ENCODE measurements at regions not wholly inside any gene's neighbourhood (a gene's known extent, or its start where the extent isn't known, plus 50 kb on each side); places are given as distances from the start of the nearest gene placed in this dataset.
"Not testable (repeated sequence)": the region's sequence is repeated elsewhere in the genome, so short reads cannot be mapped to it uniquely, and the experiment has no call there.

DNA sequence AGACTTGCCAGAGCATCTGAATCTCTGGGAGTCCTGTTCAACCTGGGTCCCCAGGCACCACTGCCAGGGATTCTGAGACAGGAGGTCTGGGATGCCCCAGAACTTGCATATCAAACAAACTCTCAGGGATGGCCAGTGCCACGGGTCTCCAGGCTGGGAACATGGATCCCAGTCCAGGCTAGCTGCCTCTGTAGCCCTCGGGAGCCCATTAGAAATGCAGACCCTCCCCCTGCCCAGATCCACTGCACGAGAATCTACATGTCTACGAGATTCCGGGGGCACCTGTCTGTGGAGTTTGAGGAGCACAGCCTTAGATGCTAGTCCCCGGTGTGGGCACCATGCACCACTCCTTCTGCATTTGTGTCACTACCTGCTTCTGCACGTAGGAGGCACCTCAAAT is 183.9 kb downstream of the NPIPB11 start:
- in situ Hi-C loops (cut with MboI; ENCODE audit: low sequenced_read_pairs); H3K9me3 ChIP-seq; DNase-seq (ENCODE audit: low spot score in 2 of 2); H3K27me3 ChIP-seq (ENCODE audit: low read depth); H3K4me3 ChIP-seq; H3K4me1 ChIP-seq; H3K36me3 ChIP-seq (replicated peaks): not testable (repeated sequence)

DNA sequence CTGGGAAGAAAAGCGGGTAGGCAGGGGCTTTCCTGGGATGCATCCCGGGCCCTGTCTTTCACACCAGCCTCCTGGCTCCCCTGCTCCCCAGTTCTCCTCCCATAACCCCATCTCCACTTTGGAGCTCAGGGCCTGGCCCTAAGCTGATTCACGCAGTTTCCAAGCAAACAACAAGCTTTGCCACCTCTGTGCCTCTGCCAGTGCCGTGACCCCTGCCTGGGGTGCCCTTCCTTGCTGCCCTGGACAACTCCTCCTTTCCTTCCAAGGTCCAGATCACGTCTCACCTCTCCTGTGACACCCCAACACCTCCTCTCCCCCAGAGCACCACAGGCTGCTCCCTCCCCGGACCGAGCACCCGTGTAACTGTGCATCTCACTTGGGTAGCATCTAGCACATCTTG is 184.5 kb downstream of the NPIPB11 start:
- H3K27me3 ChIP-seq (ENCODE audit: low read depth); DNase-seq (ENCODE audit: low spot score in 2 of 2); in situ Hi-C loops (cut with MboI; ENCODE audit: low sequenced_read_pairs); H3K9me3 ChIP-seq; H3K4me3 ChIP-seq; H3K4me1 ChIP-seq; H3K36me3 ChIP-seq (replicated peaks): not testable (repeated sequence)

DNA sequence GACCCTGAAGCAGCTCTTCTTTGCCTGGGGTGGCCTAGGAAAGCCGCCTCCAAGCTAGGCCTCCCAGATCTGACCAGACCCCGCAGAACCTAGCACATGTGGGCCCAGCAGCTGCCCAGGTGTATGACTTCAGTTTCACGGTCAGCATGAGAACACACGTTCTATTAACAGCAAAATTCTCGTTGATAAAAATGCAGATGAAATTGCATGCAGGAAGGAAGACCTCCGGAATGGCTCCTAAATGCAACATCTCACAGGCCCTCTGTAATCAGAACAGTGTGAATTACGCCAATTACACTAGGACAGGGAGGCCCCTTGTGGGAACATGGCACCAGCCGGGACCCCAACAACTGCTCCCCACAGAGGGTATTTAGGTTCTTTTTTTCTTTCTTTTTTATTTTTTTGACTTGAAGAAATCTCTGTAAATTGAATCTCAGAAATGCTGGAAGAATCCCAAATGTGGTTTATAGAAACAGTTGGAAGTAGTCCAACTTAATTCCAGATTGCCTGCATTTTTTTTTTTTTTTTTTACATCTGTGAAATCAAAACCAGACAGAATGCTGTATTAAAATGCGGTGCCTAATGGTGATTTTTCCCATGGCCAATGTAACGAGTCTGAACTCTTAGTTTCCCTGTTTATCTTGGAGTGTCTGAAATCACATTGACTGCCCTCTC is 185.1 kb downstream of the NPIPB11 start:
- H3K4me1 ChIP-seq; H3K9me3 ChIP-seq; DNase-seq (ENCODE audit: low spot score in 2 of 2); H3K36me3 ChIP-seq (replicated peaks); H3K27me3 ChIP-seq (ENCODE audit: low read depth); in situ Hi-C loops (cut with MboI; ENCODE audit: low sequenced_read_pairs); H3K4me3 ChIP-seq: not testable (repeated sequence)

DNA sequence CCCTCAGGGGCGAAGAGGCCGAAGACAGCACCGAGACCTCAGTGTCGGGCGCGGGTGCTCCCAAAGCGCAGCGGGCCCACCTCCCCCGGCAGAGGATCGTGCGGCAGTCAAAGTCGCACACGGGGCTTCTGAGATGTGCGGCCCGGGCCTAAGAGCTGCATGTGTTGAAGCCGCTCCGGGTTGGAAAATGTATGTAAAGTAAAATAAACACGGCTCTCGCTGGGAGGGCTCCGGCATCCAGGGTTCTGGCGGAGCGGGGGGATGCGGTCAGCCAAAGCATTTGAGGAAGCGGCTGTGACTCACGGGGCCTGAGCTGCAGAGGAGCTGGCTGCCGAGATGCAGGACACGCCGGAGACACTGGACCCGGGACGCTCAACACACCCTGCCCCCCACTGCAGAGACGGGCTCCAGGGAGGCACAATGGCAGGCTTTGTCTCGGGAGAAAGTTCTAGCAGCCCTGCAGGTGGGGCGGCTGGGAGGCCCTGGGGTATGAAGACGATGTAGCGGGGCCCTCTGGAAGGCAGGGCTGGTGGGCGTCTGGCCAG is 185.8 kb downstream of the NPIPB11 start:
- H3K4me3 ChIP-seq; H3K36me3 ChIP-seq (replicated peaks); in situ Hi-C loops (cut with MboI; ENCODE audit: low sequenced_read_pairs); H3K27me3 ChIP-seq (ENCODE audit: low read depth); DNase-seq (ENCODE audit: low spot score in 2 of 2); H3K4me1 ChIP-seq; H3K9me3 ChIP-seq: not testable (repeated sequence)

DNA sequence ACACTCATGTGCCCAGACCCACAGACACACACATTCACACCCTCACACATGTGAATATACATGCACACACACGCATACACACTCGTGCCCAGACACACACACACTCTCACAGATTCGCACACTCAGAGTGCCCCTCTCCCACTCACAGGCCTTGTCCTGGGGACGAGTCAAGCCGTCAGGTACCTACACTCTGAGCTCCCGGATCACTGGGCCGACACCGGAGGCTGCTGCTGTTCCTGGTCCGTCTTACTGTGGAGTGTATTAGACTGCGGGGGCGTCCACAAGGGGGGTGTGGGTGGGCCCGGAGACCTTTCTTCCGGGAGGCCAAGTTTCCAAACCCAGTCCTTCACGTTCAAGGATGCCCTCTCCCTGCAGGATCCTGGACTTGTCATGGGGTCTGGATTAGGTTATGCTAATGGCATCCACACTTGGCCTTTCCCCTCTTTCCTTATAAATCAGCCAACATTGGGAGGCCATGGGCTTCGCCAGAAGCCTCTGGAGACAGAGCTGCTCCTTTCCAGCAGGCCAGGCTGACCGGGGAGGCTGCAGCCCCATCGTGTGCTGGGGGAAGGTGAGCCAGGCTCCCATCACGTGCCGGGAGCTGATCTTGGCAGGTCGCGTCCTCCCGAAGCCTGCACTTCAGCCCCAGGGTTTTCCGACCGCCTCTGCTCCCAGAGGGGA is 186.4 kb downstream of the NPIPB11 start:
- H3K4me1 ChIP-seq; H3K36me3 ChIP-seq (replicated peaks); H3K27me3 ChIP-seq (ENCODE audit: low read depth); H3K9me3 ChIP-seq; H3K4me3 ChIP-seq; in situ Hi-C loops (cut with MboI; ENCODE audit: low sequenced_read_pairs); DNase-seq (ENCODE audit: low spot score in 2 of 2): not testable (repeated sequence)

DNA sequence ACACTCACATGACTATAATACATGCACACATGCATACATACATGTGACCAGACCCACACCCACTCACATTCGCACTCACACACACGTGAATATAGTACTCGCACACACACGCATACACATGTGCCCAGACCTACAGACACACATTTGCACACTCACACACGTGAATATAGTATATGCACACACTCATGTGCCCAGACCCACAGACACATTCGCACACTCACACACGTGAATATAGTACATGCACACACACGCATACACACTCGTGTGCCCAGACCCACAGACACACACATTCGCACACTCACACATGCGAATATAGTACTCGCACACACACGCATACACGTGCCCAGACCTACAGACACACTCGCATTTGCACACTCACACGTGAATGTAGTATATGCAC is 186.9 kb downstream of the NPIPB11 start:
- H3K36me3 ChIP-seq (replicated peaks); in situ Hi-C loops (cut with MboI; ENCODE audit: low sequenced_read_pairs); DNase-seq (ENCODE audit: low spot score in 2 of 2); H3K4me3 ChIP-seq; H3K27me3 ChIP-seq (ENCODE audit: low read depth); H3K9me3 ChIP-seq; H3K4me1 ChIP-seq: not testable (repeated sequence)

DNA sequence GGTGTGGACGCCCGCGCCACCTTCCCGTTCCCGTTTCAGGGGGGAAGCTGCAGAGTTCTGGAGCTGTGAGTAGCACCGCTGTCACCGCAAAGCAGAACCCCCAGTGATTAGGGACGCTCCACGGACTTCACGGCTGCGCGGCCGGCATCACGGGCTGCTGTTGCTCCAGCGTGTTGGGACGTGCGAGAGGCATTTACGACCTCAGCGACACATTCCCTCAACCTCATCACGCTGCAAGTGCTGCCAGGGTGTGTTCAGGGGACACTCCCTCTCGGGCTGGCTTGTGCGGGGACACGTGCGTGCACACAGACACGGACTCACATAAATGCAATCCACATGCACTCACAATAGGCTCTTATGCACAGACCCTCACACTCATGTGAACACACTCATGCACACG is 187.9 kb downstream of the NPIPB11 start:
- H3K9me3 ChIP-seq; in situ Hi-C loops (cut with MboI; ENCODE audit: low sequenced_read_pairs); H3K4me3 ChIP-seq; H3K36me3 ChIP-seq (replicated peaks); DNase-seq (ENCODE audit: low spot score in 2 of 2); H3K4me1 ChIP-seq; H3K27me3 ChIP-seq (ENCODE audit: low read depth): not testable (repeated sequence)

DNA sequence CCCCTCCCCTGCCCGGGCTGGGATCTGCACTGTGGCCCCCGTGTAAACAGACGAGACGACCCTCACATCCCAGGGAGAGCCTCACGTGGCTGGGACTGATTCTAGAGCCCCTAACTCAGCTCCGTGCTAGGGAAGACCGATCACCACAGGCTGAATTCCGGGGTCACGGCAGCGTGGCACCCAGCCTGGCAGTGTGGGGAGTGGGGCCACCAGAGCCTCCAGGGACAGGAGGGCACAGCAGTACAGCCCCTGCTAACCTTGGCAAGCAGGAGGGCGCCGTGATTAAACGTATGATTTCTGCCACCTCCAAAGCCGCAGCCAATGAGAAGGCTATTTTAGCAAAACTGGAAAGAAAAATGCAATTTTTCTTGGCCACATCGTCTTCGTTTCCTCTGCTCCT is 188.3 kb downstream of the NPIPB11 start:
- DNase-seq (ENCODE audit: low spot score in 2 of 2); H3K27me3 ChIP-seq (ENCODE audit: low read depth); H3K9me3 ChIP-seq; in situ Hi-C loops (cut with MboI; ENCODE audit: low sequenced_read_pairs); H3K4me1 ChIP-seq; H3K4me3 ChIP-seq; H3K36me3 ChIP-seq (replicated peaks): not testable (repeated sequence)

DNA sequence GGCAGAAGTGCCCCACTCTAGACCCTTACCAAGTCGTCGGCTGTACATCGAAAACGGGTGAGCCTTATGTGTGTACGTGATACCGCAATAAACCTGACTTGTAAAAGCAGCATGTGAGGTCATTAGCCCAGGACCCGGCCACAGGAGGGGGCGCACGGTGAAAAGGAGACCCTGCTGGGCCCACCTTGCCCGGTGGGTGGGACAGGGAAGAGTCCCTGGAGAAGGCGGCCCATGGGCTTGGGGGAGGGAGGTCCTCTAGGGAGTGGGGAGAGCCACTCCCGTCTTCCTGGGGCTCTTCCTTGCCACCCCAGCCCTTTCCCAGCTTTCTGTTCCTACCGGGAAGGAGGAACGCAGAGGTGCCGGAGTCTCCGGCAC is 188.8 kb downstream of the NPIPB11 start:
- H3K4me1 ChIP-seq; H3K9me3 ChIP-seq; H3K4me3 ChIP-seq; H3K36me3 ChIP-seq (replicated peaks); in situ Hi-C loops (cut with MboI; ENCODE audit: low sequenced_read_pairs); DNase-seq (ENCODE audit: low spot score in 2 of 2); H3K27me3 ChIP-seq (ENCODE audit: low read depth): not testable (repeated sequence)

DNA sequence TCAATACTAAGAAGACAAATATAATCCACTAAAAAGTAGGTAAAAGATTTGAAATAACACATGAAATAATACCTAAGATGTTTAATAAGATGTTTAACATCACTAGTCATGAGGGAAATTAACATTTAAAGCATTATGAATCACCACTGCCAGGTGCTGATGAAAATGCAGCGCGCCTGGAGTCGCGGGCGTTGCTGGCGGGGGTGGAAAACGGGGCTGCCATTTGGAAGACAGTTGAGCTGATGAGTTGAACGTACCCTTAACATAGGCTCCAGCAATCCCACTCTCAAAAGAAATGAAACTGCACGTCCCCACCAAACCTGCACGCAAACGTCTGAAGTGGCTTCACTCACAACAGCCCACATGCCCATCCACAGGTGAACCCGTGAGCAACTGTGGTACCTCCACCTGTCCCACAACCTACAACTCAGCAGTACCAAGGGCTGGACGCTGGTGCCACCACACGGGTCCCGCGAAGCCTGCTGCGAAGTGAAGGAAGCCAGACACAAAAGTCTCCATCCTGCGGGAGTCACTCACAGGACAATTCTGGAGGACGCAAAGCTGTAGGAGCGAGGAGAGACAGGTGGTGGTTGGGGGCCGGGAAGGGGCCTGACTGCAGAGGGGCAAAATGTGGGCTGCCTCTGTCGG is 189.3 kb downstream of the NPIPB11 start:
- H3K27me3 ChIP-seq (ENCODE audit: low read depth); H3K36me3 ChIP-seq (replicated peaks); DNase-seq (ENCODE audit: low spot score in 2 of 2); H3K4me1 ChIP-seq; in situ Hi-C loops (cut with MboI; ENCODE audit: low sequenced_read_pairs); H3K9me3 ChIP-seq; H3K4me3 ChIP-seq: not testable (repeated sequence)

DNA sequence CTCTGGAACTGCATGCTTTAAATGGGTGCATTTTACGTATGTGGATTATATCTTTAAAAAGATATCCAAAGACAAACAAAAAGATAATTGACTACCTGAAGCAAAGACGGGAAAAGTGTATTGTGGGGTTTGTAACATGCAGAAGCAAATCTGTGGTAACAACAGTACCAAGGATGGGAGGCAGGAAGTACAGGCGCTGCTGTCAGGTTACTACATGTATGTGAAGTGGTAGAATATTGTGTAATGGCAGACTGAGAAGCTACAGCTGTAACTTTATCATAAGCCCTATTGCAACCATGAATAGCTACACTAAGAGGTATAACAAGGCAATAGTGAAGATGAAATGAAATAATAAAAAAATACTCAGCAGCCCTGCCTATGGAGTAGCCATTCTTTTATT is 192.7 kb downstream of the NPIPB11 start:
- H3K36me3 ChIP-seq (replicated peaks); H3K9me3 ChIP-seq; H3K27me3 ChIP-seq (ENCODE audit: low read depth); H3K4me1 ChIP-seq; in situ Hi-C loops (cut with MboI; ENCODE audit: low sequenced_read_pairs); H3K4me3 ChIP-seq; DNase-seq (ENCODE audit: low spot score in 2 of 2): not testable (repeated sequence)

DNA sequence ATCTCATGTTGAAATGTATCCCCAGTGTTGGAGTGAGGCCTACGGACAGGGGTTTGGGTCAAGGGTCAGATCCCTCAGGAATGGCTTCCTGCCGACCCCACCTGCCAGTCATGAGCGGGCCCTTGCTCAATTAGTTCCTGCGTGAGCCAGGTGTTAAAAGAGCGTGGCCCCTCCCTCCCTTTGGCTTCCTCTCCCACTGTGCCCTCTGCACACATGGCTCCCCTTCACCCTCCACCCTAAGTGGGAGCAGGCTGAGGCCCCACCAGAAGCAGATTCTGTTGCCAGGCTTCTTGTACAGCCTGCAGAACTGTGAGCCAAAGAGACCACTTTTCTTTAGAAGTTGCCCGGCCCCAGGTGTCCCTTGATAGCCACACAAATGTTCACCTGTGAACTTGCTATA is 193.3 kb downstream of the NPIPB11 start:
- H3K27me3 ChIP-seq (ENCODE audit: low read depth); in situ Hi-C loops (cut with MboI; ENCODE audit: low sequenced_read_pairs); DNase-seq (ENCODE audit: low spot score in 2 of 2); H3K36me3 ChIP-seq (replicated peaks); H3K4me3 ChIP-seq; H3K9me3 ChIP-seq; H3K4me1 ChIP-seq: not testable (repeated sequence)

DNA sequence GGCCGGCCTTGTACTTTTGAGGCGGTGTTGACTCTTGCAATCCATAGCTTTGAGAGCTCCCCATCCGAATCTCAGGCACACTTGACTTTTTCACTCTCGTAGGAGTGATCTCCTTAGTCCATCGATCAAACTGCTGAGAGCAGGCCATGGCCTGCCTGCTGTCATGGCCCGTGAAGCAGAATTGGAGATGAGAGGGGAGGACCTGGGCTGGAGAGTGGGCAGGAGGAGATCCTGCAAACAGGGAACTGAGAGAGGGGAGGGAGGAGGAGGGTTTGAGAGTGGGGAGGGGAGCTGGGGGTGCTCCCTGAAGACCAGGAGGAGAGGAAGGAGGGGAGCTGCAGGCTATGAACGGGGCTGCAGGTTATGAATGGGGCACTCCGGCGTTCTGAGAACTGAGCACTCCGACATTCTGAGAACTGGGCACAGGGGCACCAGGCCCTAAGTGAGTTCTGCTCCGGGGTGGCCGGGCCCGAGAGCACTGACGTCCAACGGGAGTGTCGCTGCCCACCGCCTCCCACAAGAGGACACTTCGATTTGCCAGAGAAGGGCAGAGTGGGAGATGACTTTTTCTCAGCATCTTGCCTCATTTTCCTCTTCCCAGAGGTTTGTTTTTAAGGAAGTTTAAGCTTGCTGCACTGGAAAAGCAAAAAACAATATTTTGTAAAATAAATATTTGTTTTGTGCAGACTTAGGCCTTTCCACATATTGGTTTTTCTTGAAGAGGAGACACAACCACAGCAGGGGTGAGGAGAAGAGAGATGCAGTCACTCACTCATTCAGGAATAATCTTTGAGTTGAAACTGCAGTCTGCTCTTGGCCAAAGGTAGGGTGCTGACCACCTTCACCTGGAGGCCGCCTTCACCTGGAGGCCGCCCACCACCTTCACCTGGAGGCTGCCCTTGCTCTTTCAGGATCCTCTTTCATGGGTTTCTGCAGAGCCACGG is 194.2 kb downstream of the NPIPB11 start:
- H3K4me3 ChIP-seq; DNase-seq (ENCODE audit: low spot score in 2 of 2); H3K9me3 ChIP-seq; H3K4me1 ChIP-seq; H3K27me3 ChIP-seq (ENCODE audit: low read depth); H3K36me3 ChIP-seq (replicated peaks); in situ Hi-C loops (cut with MboI; ENCODE audit: low sequenced_read_pairs): not testable (repeated sequence)
